HL-60/S4 treated with phorbol 12-myristate 13-acetate at 8.2 ng/mL for 4 days and 3 days (cell line): ENCODE measurements at regions not wholly inside any gene's neighbourhood (a gene's known extent, or its start where the extent isn't known, plus 50 kb on each side); places are given as distances from the start of the nearest gene placed in this dataset.
"Not testable (repeated sequence)": the region's sequence is repeated elsewhere in the genome, so short reads cannot be mapped to it uniquely, and the experiment has no call there.

Experiments used
- in situ Hi-C: fragments of 300-500 bp; cut with MboI; formaldehyde crosslinking; loops from 2 replicates; pipeline ENCODE4 v1.15.0; 2022; ENCODE audit warnings: low sequenced_read_pairs

DNA sequence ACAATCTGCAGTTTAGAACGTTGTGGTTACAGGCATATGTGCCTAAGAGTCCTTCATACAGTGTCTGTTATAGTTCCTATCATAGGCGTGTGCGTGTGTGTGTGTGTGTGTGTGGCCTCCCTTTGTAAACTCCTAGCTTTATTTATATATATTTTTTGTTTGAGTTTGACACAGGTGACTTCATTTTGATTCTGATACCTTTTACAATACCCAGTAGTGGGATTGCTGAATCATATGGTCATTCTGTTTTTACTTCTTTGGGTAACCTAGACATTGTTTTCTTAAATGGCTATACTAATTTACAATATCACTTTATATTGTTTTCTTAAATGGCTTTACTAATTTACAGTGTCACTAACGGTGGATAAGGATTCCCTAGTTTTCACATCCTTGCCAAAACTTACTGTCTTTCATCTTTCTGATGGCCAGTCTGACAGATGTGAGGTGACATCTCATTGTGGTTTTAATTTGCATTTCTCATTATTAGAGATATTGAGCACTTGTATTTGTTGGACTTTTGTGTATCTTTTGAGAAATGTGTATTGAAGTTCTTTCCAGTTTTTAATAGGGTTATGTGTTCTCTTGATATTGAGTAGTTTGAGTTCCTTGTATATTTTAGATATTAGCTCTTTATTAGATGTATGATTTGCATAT, 211.1 kb upstream of the NUDT6 start:
- in situ Hi-C loops, result loop anchor here (25.0 kb wide), 1 partner anchor 529 kb away; no protein-coding TSS in a partner anchor

DNA sequence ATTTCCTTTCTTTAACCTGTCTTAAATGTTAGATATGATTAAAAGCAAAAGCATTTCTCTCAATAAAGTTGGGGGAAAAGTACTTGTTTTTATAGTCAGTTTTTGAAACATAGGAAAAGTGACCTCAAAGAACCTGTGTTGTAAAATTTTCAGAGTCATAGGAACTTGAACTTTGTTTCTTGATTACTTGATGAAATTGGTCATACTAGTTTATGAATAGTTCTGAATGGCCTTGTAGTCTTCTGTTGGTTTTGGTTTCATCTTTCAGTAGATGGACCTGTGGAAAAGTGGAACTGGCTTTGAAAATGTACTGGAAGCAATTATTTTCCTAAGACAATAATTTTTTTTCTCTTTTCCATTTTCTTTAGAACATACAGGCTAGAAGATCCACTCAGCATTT, 222.2 kb upstream of the NUDT6 start:
- in situ Hi-C loops, result loop anchor here (25.0 kb wide), 1 partner anchor 518 kb away; no protein-coding TSS in a partner anchor

DNA sequence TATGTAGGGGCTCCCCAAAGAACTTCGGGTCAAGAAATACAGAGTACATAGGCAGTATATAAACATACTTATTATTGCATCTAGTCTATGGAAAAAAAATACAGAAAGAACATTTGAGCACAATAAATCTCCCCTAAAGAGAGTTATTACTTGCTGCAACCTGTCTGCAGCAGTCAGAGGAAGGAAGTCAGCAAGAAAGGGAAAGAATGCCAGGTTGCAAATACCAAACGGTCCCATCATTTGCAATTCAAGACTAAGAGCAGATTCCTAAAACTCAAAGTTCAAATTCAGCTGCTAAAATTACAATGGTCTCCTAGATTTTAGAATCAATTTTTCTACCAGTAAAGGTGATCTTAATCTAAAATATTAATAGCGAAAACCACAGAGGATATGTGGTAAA, 236.2 kb upstream of the NUDT6 start:
- in situ Hi-C loops, result no loop called here

DNA sequence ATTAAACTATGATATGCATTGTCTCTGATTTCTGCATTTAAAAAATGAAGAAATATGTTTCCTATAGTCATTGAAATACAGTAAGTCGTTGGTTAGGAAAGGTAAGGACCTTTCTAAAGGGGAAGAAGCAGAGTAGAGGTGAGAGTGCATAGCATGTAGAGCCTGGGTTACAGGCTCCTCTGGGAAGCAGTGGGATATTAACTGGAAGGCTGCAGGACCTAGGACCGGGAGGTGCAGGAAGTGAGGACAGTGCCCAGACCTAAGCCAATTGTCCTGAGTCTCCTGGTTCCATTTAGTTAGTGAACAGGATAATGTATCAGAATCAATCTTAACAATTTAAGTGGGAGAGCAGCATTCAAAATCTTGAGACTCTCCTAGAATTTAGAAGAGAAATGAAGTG, 237.1 kb upstream of the NUDT6 start:
- in situ Hi-C loops, result no loop called here

DNA sequence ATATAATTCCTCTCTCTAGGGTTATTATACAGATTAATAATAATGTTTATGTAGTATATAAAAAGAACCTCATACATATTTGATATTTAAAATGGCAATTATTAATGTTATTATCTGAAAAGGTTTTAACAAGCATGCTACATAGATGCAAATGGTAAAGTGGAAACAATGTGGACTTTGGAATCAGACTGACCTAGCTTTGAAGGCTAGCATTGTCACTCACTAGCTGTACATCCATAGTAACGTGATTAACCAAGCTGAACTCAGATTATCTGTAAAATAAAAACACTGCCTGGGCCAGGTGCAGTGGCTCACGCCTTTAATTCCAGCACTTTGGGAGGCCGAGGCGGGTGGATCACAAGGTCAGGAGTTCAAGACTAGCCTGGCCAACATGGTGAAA, 233.7 kb upstream of the SPRY1 start:
- in situ Hi-C loops, result no loop called here

DNA sequence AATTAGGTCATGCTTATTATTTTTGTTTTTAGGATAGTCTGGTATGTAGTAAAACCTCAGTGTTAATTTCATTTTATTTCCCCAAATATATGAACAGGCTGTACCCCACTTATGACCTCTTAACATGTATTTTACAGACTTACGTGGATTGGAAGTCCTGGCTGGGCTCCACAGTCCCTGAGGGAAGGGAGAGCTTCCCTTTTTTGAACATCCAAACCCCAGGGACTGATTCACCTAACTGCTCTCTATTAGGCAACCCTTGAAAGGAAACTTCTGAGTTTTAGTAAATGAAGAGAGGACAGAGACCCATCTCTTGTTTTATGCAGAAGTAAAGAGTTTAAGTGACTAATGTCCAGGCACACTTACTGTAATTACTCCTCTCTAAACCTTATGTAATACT, 233.1 kb upstream of the SPRY1 start:
- in situ Hi-C loops, result no loop called here

DNA sequence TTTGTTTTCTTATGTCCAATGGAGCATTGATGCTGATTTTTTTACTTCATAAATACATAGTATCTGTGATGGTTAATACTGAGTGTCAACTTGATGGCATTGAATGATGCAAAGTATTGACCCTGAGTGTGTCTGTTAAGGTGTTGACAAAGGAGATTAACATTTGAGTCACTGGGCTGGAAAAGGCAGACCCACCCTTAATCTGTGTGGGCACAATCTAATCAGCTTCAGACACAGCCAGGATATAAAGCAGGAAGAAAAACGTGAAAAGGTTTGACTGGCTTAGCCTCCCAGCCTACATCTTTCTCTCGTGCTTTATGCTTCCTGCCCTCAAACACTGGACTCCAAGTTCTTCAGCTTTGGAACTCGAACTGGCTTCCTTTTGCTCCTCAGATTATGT, 230.6 kb upstream of the SPRY1 start:
- in situ Hi-C loops, result no loop called here

DNA sequence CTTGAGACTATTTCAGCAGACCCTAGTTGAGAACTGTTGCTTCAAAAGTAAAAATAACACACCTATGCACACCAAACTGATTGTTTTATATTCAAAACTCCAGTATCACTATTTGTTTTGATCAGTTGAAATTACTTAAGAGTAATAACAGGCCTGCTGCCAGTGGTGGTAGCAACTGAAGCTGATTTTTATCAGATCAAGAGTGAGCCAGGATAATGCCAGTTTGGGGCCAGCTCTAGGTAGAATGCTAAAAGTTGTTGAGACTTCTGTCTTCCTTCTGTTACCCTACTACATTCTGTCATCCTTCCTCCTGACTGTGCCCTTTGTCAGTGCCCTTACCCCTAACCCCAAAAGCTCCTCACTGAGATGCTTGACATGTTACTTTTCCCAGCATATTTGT, 228.7 kb upstream of the SPRY1 start:
- in situ Hi-C loops, result no loop called here

DNA sequence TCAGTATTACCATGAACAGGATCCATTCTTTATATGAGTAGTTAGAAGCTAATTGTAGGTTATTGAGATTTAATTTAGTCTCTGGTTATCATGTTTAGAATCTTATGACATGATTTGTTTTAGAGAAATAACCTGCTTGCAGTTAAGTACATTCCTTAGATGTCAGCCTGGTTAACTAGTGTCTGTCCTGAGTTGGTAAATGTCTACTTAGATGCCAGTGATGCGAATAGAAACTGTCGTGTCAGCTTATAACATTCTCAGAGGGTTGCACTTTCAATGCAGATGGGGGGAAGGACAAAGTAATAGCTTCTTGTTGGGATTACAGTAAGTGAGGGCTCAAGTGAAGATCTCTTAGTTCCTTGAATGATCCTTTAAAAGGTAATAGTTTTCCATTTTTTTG, 227.8 kb upstream of the SPRY1 start:
- in situ Hi-C loops, result no loop called here

DNA sequence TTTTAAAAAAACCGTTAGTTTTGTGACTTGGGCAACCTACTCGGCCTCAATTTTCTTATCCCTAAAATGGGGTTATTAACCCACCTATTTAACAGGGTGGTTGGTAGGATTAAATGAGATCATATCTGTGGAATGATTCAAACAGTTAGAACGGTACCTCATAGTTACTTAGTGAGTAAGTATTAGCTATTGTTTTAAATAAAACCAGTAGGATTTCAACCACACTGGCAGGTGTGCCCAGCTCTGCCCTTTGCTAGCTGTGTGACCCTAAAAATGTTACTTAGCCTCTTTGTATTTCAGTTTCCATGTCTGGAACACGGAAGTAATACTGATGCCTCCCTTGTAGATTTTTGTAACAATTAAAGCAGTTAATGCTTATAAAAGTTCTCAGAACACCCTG, 225.8 kb upstream of the SPRY1 start:
- in situ Hi-C loops, result no loop called here

DNA sequence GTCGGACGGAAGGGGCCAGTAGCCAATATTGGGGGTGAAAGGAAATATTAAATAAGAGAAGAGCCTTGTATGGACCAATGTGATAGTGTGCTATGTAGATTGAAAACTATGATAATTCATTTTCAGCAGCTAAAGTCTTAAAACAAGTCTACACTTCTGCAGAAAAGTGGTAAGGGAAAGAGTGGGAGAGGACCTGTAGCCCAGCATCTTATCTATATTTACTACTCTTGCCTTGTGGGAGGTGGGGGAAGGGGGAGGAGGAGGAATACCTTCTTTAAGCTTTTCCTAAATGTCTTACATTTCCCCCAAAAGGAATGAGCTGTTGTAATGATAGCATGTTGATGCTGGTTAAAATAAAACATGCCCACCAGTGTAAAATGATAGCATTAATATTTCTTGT, 220.0 kb upstream of the SPRY1 start:
- in situ Hi-C loops, result no loop called here

DNA sequence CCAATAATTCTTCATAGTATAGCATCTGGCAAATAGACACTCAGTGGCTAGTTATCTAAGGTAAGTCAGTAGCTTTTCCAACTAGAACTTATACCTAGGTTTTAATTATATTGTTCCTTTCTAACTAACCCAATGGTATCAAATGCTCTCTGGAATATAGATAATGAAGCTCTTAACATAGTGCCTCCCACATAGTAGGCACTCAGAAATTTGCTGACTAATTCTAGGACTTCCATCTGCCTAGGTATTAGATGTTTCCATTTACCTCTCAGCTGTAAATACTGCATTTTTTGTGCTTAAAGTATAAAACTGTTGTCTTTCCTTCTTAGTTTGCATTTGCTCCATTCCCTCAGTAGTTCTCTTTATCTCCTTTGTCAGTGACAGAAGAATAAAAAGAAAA, 214.3 kb upstream of the SPRY1 start:
- in situ Hi-C loops, result no loop called here

DNA sequence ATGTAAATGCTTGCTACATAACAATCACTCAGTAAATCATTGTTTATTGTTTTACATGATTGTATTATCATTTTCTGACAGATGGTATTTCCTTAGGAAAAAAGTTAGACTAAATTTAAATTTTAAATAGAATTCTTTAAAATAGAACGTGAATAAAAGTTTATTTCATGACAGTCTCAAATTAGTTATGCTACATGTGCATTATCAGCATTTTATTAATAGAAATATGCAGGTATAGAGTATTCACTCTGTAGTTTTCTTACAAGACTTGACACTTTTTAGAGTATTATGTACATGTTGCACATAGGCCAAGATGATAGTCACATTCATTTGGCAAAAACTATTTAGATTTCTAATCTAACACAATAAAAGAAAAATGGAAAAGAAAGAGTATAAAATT, 213.3 kb upstream of the SPRY1 start:
- in situ Hi-C loops, result no loop called here

DNA sequence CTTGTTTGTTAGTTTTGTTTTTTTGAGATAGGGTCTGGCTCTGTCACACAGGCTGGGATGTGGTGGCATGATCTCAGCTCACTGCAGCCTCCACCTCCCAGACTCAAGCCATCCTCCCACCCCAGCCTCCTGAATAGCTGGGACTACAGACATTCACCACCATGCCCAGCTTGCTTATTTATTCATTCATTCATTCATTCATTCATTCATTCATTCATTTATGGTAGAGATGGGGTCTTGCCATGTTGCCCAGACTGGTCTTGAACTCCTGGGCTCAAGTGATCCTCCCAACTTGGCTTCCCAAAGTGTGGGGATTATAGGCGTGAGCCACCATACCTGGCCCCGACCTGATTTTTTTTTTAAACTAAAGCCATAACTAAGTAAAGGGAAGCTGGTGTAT, 212.8 kb upstream of the SPRY1 start:
- in situ Hi-C loops, result not testable (repeated sequence)

DNA sequence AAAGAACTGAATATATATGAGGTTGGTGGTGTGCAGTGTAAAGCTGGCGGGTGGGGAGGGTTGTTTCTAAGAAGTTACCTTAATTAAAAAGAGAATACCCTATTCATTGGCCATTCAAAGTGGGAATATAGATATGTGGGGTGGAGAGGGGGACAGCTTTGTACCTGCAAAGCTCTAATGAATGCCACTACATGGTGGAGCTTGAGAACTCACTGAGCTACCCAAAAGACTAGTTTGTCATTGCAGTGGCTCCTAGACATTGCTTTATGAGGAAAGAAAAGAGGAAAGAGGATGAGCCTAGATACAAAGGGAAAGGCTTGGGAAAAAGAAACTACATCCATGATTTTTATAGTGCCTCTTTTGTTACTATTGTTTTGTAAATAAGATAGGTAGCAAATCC, 209.9 kb upstream of the SPRY1 start:
- in situ Hi-C loops, result no loop called here

DNA sequence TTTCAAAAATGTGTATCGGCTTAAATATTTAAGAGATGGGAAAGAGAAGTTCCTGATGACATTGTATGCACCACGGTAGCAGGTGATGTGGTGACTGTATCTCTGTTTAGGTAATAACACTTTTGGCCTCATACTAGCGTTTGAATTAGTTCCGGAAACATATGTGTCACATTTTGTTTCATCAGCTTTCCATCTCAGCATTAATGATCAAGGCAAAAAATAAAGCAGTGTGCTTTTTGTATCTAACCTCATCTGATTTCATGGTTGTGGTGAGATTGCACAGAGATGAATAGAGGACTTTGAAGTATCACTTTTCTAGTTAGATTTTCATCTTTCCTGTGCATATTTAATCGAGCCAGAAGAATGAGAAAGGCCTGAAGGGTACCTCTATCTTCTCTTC, 206.4 kb upstream of the SPRY1 start:
- in situ Hi-C loops, result no loop called here

DNA sequence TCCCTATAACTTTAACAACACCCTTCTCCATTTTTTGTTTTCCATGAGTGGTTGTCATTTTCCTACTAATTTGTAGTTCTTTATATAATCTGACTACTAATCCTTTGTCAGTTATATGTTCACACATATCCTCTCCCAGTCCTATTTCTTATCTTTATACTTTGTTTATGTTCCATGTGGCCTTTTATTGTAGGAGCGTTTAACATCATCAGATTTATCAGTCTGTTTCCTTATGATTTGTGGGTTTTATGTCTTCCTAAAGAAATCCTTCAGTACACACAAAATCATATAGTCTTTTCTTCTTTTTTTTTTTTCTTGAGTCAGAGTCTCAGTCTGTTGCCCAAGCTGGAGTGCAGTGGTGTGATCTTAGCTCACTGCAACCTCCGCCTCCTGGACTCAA, 204.9 kb upstream of the SPRY1 start:
- in situ Hi-C loops, result no loop called here

DNA sequence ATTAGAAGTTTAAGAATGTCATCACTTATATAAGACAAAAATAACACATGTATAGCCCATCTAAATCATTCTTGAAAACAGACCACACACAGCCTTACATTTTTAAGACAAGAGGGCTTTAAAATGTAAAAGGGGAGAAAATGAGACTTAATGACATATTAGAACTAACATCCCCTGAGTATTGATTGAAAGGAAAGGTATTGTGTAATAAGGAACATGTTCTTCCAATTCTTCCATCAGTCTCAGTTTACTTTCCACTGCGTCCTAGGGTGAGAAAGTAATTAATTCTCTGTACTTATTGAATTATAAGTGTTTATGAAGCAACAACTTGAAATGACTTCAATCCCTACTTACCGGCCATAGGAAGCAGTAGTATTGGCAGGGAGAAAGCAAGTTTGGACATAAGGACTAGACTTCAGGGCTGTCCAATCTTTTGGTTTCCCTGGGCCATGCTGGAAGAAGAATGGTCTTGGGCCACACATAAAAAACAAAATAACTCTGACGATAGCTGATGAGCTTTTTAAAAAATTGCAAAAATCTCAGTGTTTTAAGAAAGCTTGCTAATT, 202.7 kb upstream of the SPRY1 start:
- in situ Hi-C loops, result no loop called here

DNA sequence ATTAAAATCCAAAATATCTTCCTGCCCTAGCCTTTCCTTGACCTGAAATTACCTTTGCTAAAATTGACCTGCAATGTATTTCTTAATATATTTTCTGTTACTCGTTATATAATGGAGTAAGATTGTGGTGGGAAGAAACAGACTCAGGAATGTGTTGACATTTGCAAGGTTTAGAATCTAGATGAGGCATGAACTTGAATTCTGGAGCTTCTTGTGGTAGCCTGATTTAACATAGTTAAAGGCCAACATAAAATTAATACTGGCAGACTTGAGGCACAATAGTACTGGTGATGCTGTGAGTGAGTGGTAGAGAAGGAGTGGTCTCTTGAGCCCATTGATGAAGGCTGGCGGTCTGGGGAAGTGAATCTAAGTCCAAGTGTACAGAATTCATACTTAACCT, 197.9 kb upstream of the SPRY1 start:
- in situ Hi-C loops, result no loop called here

DNA sequence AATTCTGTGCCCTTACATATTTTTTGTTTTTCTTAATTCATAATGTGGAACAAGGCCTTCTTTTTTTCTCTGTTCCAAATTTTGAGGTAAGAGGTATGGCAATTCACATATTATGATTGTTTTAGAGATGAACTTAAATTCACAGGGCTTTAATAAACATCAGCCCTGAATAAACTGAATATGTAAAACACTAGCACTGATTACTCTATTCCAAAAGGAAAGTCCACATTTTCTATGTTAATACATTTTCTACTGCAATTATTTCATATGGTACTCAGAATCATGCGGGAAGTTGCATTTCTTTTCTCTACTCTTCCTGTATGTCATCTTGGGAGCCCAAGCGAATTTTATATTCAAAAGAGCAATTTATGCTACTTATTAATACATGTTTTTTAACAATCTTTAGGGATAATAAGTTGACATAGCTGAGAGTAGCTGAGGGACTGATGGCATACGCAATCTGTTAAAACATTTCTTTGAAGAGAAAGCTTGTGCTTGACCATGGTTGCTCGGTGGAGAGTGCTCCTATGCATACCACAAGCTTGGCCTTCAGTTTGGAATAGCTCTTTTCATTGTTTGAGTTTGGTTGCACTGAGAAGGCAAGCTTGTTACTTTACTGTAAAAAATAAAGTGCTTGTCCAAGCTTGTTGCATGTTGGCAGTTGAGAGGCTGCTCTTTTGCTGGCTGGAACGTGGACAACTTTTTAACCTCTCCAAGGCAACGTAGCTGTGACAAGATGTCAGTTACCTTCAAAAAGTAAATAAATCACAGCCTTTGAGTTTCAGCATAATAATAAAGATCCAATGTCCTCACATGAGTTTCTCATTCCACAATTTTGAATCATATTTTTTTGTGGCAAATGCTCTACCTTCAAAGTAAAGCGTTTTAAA, 196.3 kb upstream of the SPRY1 start:
- in situ Hi-C loops, result no loop called here

DNA sequence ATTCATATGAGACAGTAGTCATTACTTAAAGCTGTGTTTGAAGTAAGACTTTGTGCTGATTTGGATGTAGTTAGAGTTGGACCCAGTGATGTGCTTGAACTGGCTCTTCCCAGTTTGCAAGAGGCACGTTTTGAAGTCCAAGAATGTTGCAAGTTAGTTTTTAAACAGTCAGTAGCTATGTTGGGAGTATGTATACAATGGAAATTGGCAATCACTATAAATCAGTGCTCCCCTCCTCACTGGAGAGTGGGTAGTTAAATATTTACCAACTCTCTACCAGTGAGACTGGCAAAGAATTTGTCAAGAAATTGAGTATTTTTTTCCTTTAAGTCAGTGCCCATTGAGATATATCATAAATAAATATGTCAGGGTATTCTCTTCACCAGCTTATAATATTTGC, 191.9 kb upstream of the SPRY1 start:
- in situ Hi-C loops, result no loop called here

DNA sequence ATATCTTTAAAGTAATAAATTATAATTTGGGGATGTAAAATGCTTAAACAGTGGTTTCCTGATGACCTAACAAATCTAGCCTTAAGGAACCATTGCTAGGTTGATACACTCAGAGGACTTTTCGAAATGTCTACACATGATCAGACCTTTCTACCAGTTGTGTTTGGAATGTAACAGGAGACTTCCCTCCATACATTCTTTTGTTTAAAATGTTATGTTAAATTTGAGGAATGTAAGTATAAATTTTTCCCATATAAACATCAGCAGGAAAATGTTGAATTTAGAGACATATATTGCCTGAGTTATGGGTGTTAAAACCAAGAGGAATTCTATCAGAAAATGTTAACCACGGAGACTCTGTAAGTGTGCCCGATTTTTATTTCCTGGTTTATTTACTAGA, 190.6 kb upstream of the SPRY1 start:
- in situ Hi-C loops, result no loop called here
